K562 (cell line): ENCODE measurements at regions not wholly inside any gene's neighbourhood (a gene's known extent, or its start where the extent isn't known, plus 50 kb on each side); places are given as distances from the start of the nearest gene placed in this dataset.

ENCODE experiments used
- CTCF ChIP-seq, 3 experiments: IDR thresholded peaks in 2 of 3; conservative IDR thresholded peaks in 1 of 3; 2 replicates each; pipeline ENCODE4 v1.5.1; 2011 to 2012; ENCODE audit warnings: low read length in 3 of 3, mild to moderate bottlenecking in 3 of 3, control low read depth in 2 of 3, improper control_type of control experiment in 1 of 3, inconsistent platforms in 1 of 3, low read depth in 1 of 3, mixed read lengths in 1 of 3, moderate library complexity in 1 of 3; ENCODE audit not compliant: insufficient read depth in 2 of 3
- GATAD2B ChIP-seq: fragments of 450-650 bp; IDR thresholded peaks from 2 replicates; pipeline ENCODE4 v1.6.1; 2017; ENCODE audit warnings: mild to moderate bottlenecking, borderline replicate concordance
- HNRNPUL1 ChIP-seq: fragments of 200-400 bp; formaldehyde crosslinking; IDR thresholded peaks from 2 replicates; pipeline ENCODE4 v1.6.1; 2017; ENCODE audit warnings: low read length
- MBD2 ChIP-seq: sonication (generic); IDR thresholded peaks from 2 replicates; pipeline ENCODE4 v1.6.1; 2016; ENCODE audit warnings: low read depth, borderline replicate concordance
- MXD1 ChIP-seq: fragments of 250-450 bp; sonication (Bioruptor Pico); IDR thresholded peaks from 2 replicates; pipeline ENCODE4 v1.8.0; 2021; ENCODE audit warnings: borderline replicate concordance, mild to moderate bottlenecking, moderate library complexity; ENCODE audit not compliant: poor library complexity, severe bottlenecking
- NFYB ChIP-seq: IDR thresholded peaks from 2 replicates; pipeline ENCODE4 v1.6.1; 2011; ENCODE audit warnings: mild to moderate bottlenecking, moderate library complexity; ENCODE audit not compliant: insufficient read length; ENCODE audit errors: extremely low read depth
- POLR2AphosphoS5 ChIP-seq: IDR thresholded peaks from 2 replicates; pipeline ENCODE4 v1.6.1; 2011; ENCODE audit warnings: mild to moderate bottlenecking, low read depth, low read length, moderate library complexity; ENCODE audit not compliant: control insufficient read depth, insufficient read depth
- RFX5 ChIP-seq: IDR thresholded peaks from 2 replicates; pipeline ENCODE4 v1.6.1; 2011; ENCODE audit warnings: low read depth, mild to moderate bottlenecking, improper control_type of control experiment, low read length
- SOX6 ChIP-seq: fragments of 450-650 bp; IDR thresholded peaks from 2 replicates; pipeline ENCODE4 v1.6.1; 2014; ENCODE audit warnings: mild to moderate bottlenecking
- ZBTB7A ChIP-seq: IDR thresholded peaks from 2 replicates; pipeline ENCODE4 v1.6.1; 2011; ENCODE audit warnings: low read depth, mild to moderate bottlenecking, low read length, moderate library complexity, borderline replicate concordance; ENCODE audit not compliant: control insufficient read depth
- ZFP1 ChIP-seq: fragments of 450-650 bp; formaldehyde crosslinking; IDR thresholded peaks from 2 replicates; pipeline ENCODE4 v1.4.0; 2020; ENCODE audit warnings: mild to moderate bottlenecking, mixed read lengths
- ZNF512 ChIP-seq: IDR thresholded peaks from 2 replicates; pipeline ENCODE4 v1.6.1; 2016; ENCODE audit warnings: missing genetic modification characterization, missing compliant biosample characterization
- ZZZ3 ChIP-seq: fragments of 450-650 bp; IDR thresholded peaks from 2 replicates; pipeline ENCODE4 v1.6.1; 2016; ENCODE audit warnings: antibody characterized with exemption, mild to moderate bottlenecking, moderate library complexity

- TF ChIP-seq ZNF512 (0 out of 2 replicates have a peak, but pooled peaks have one; percentile 16), MXD1 (no peak), GATAD2B (no peak), RFX5 (no peak), ZFP1 (CRISPR knock-in tag) (no peak), MBD2 (no peak), ZZZ3 (no peak), CTCF (IDR thresholded peaks at IDR 0.05 in 2 of 3, conservative IDR thresholded peaks at IDR 0.05 in 1 of 3; ENCODE audit: insufficient read depth in 2 of 3, low read depth in 1 of 3, low read length in 3 of 3) (no peak), NFYB (no peak), POLR2AphosphoS5 (no peak), ZBTB7A (peak; percentile 54; the same call in 1 of the 2 replicates), SOX6 (no peak), HNRNPUL1 (no peak)
Measured at GRCh38 chrX:9341291-9342201, 123.3 kb upstream of the TBL1X start.
